OCI-LY3 (cell line): ENCODE measurements at regions not wholly inside any gene's neighbourhood (a gene's known extent, or its start where the extent isn't known, plus 50 kb on each side); places are given as distances from the start of the nearest gene placed in this dataset.

Experiments
- H2AFZ ChIP-seq: fragments of 200-600, 300-600 bp; shearing (Covaris generic); 2 replicates; pipeline ENCODE4 v1.6.0; 2014; ENCODE audit warnings: antibody characterized with exemption, low read depth, low read length
- H3K27ac ChIP-seq: fragments of 200-600, 300-600 bp; sonication (generic); 2 replicates; pipeline ENCODE4 v1.5.1; 2014; ENCODE audit warnings: mild to moderate bottlenecking, low read length, moderate library complexity, mixed read lengths
- H3K27me3 ChIP-seq: fragments of 200-600, 300-600 bp; sonication (generic); 2 replicates; pipeline ENCODE4 v1.6.1; 2014; ENCODE audit warnings: low read depth, low read length, mixed read lengths
- H3K36me3 ChIP-seq: fragments of 200-600, 300-600 bp; sonication (generic); replicated peaks from 2 replicates; pipeline ENCODE3; 2014; ENCODE audit warnings: low read depth, low read length, mixed read lengths
- H3K4me1 ChIP-seq: fragments of 300-600, 200-600 bp; sonication (generic); 2 replicates; pipeline ENCODE4 v1.6.1; 2014; ENCODE audit warnings: low read length, mixed read lengths
- H3K4me2 ChIP-seq: fragments of 200-600, 300-600 bp; sonication (generic); 2 replicates; pipeline ENCODE4 v1.6.1; 2014; ENCODE audit warnings: low read length, mixed read lengths
- H3K4me3 ChIP-seq: fragments of 300-600, 200-600 bp; sonication (generic); 2 replicates; pipeline ENCODE4 v1.5.1; 2014; ENCODE audit warnings: antibody characterized with exemption, mild to moderate bottlenecking, low read length, moderate library complexity
- H3K79me2 ChIP-seq: fragments of 300-600, 200-600 bp; shearing (Covaris generic); 2 replicates; pipeline ENCODE4 v1.6.1; 2014; ENCODE audit warnings: mild to moderate bottlenecking, low read length, mixed read lengths
- H3K9ac ChIP-seq: fragments of 300-600, 200-600 bp; shearing (Covaris generic); 2 replicates; pipeline ENCODE4 v1.6.0; 2014; ENCODE audit warnings: mild to moderate bottlenecking, low read length, moderate library complexity
- H3K9me3 ChIP-seq: fragments of 200-600, 300-600 bp; shearing (Covaris generic); 2 replicates; pipeline ENCODE4 v1.6.1; 2014; ENCODE audit warnings: low read length, mixed read lengths; ENCODE audit not compliant: insufficient read depth
- H4K20me1 ChIP-seq: fragments of 200-600, 300-600 bp; sonication (generic); 2 replicates; pipeline ENCODE4 v1.6.1; 2016; ENCODE audit warnings: low read length, mixed read lengths; ENCODE audit not compliant: insufficient read depth
- CTCF ChIP-seq: fragments of 200-600, 300-600 bp; sonication (generic); IDR thresholded peaks from 2 replicates; pipeline ENCODE4 v1.5.1; 2014; ENCODE audit warnings: antibody characterized with exemption, low read length, low read depth
- EZH2phosphoT487 ChIP-seq: fragments of 200-600 bp; shearing (Covaris generic); IDR thresholded peaks from 2 replicates; pipeline ENCODE4 v1.6.1; 2018; ENCODE audit warnings: antibody characterized with exemption, mixed run types, low read depth

DNA sequence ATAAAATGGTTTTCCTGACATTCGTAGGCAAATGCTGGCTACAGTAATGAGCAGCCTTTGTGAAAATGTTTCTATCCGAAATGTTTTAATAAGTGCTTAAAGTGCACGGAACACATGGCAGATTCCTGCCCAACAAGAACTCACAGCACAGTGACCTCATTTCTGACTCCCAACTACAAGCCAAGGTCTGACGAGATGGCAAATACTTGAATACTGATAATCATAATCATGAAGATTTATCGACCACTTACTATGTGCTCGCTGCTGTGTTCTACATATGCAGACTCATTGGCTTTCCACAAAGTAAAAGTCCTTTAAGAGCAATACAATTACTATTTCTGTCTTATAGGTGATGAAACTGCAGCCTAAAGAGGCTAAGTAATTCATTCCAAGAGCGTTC lies 238.1 kb upstream of the CDH5 start:
- Histone ChIP-seq H3K36me3 (no peaks in the 10 kb centered on the region), H4K20me1 (no peaks in the 10 kb centered on the region), H3K9ac (no peak overlapping the region), H2AFZ (no peak overlapping the region), H3K27ac (no peak overlapping the region), H3K9me3 (no peaks in the 10 kb centered on the region), H3K4me3 (no peak overlapping the region), H3K4me1 (no peaks in the 10 kb centered on the region), H3K27me3 (peaks cover 59% of the 10 kb centered on the region), H3K79me2 (no peaks in the 10 kb centered on the region), H3K4me2 (no peak overlapping the region)
- TF ChIP-seq EZH2phosphoT487: no peak
- no peak for TF ChIP-seq CTCF

DNA sequence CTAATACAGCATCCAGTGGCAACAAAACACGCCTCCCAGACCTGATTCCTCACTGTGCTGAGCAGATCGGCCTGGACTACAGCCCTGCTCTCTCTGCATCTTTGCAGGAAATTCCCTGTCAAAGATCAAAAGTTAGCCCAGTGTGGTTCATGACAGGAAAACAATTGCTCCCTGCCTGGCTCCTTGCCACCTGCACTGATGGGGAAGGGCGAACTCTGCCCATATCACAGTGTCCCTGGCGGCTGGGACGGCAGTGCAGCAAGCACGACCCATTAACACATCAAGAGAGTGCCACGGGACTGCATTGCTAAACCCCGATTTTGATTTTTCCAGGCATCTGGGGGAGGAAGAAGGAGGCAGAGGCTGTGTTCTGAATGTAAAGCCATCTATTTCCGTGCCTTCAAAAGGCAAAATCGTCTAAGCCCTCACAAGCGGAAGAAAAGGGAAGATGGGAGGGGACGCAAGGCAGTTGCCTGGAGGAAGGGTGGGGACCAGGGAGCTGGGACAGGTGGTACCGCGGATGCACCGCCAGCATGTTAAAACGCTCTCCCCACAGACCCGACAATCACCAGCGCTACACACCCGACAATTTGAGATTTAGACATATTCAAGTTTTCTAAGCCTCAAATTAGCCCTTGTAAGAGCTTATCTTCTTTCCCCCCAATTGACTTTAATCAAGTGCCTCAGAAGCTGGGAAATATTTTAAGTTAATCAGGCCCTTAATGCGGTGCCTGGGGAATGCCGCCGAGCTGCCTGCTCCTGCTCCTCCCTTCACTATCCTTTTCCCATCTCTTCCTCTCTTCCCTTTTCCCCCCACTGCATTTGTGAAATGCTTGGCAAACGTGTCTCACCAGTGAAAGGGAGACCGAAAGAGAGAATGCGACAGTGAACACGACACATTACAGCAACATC lies 238.8 kb upstream of the CDH5 start:
- Histone ChIP-seq H3K27me3 (peaks cover 52% of the 10 kb centered on the region), H3K27ac (no peak overlapping the region), H4K20me1 (no peaks in the 10 kb centered on the region), H3K4me3 (no peak overlapping the region), H2AFZ (no peak overlapping the region), H3K9me3 (no peaks in the 10 kb centered on the region), H3K36me3 (no peaks in the 10 kb centered on the region), H3K9ac (no peak overlapping the region), H3K79me2 (no peaks in the 10 kb centered on the region), H3K4me1 (no peaks in the 10 kb centered on the region), H3K4me2 (no peak overlapping the region)
- TF ChIP-seq CTCF (no peak), EZH2phosphoT487 (no peak)

DNA sequence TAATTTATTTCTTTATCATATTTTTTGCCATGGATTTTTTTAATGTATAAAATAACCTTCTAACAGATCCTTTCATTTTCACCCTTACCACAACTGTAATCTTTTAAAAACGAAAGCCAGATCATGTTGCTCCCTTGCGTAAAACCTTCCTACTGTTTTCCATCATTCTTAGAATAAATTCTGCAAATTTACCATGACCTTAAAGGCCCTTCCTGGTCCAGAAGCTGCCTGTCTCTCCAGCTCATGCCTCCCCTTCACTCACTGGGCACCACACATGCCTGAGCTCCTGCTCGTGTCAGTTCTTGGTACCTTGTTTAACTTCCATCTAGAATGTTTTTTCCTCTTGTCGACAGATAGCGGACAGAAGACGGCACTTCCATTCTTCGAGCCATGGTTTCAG lies 245.0 kb upstream of the CDH5 start:
- peaks cover 18% of the 10 kb centered on the region; the same call in 1 of the 2 replicates for H3K27me3 ChIP-seq
- H2AFZ ChIP-seq: no peak overlapping the region
- no peaks in the 10 kb centered on the region for H4K20me1 ChIP-seq
- no peak overlapping the region for H3K27ac ChIP-seq
- H3K9me3 ChIP-seq: no peaks in the 10 kb centered on the region
- H3K79me2 ChIP-seq: no peaks in the 10 kb centered on the region
- TF ChIP-seq CTCF (no peak), EZH2phosphoT487 (no peak)
- H3K4me2 ChIP-seq: no peak overlapping the region
- no peak overlapping the region for H3K4me3 ChIP-seq
- H3K9ac ChIP-seq: no peak overlapping the region
- H3K36me3 ChIP-seq: no peaks in the 10 kb centered on the region
- H3K4me1 ChIP-seq: no peaks in the 10 kb centered on the region

DNA sequence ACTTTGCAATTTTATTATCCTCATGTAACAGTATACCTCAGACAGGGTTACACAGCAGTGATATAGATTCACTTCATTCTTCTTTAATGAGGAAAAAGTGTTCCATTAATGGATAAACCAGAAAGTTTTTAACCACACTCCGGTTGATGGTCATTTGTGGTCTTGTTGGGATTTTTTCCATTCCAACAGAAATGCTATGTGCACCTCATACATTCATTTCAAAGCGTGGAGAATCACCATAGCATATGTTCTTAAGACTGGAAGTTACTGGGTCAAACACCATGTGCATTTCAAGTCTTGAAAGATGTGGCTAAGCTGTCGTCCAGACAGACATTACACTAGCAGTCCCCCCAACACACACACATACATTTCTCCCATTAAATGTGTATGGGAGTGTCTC lies 245.8 kb upstream of the CDH5 start:
- H3K4me1 ChIP-seq: no peaks in the 10 kb centered on the region
- no peaks in the 10 kb centered on the region for H3K9me3 ChIP-seq
- no peak overlapping the region for H3K4me3 ChIP-seq
- no peak overlapping the region for H3K9ac ChIP-seq
- peaks cover 18% of the 10 kb centered on the region; the same call in 1 of the 2 replicates for H3K27me3 ChIP-seq
- H3K79me2 ChIP-seq: no peaks in the 10 kb centered on the region
- TF ChIP-seq CTCF: no peak
- TF ChIP-seq EZH2phosphoT487: no peak
- H3K27ac ChIP-seq: no peak overlapping the region
- no peak overlapping the region for H3K4me2 ChIP-seq
- no peaks in the 10 kb centered on the region for H3K36me3 ChIP-seq
- no peaks in the 10 kb centered on the region for H4K20me1 ChIP-seq
- no peak overlapping the region for H2AFZ ChIP-seq
